ENCODE measurements at regions not wholly inside any gene's neighbourhood (a gene's known extent, or its start where the extent isn't known, plus 50 kb on each side); places are given as distances from the start of the nearest gene placed in this dataset.
A peak's percentile ranks its signal among the peaks of the same experiment; 100 is the strongest.
"Not testable (repeated sequence)": the region's sequence is repeated elsewhere in the genome, so short reads cannot be mapped to it uniquely, and the experiment has no call there.

GRCh38 chr1:48089356-48089891 lies 92.2 kb upstream of the TRABD2B start:
- no peak for FAIRE-seq
- DNase-seq (ENCODE audit: low spot score in 2 of 2) = no peak

- DNase-seq (ENCODE audit: low spot score in 2 of 2) (no peak), FAIRE-seq (no peak)
These were observed 87.6 kb upstream of the TRABD2B start for GRCh38 chr1:48084826-48085225.

DNA sequence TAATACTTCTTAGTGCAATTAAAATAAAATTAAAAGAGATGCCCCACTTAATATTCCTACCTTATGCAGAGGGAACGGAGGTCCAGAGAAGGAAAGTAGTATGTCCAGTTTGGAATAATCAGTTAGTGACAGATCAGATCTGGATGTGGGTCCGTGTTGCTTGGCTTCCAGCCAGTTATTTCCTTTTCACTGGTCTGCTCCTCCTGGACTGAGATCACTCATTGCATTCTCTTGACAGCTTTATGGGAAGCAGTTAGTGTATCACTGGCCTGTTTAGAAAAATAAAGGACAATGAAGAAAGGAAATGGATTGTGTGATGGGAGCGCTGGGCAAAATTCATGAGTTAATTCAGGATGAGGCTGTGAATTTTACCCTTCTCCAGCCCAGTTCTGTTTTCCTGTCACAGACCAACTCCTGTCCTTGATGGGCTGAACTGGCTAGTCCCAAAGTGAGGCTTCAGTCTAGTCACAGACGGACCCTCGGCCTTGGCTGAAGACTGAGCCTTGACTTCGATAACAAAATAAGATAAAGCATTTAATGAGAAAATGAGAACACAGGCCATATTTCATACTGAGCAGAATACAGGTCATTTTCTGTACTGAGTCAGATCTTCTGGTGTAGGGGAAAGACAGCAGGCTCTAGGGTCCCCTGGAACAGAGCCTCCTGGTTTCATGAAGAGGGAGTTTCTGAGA lies 85.2 kb upstream of the TRABD2B start:
- no peak for DNase-seq (ENCODE audit: low spot score in 2 of 2)
- no peak for FAIRE-seq

DNA sequence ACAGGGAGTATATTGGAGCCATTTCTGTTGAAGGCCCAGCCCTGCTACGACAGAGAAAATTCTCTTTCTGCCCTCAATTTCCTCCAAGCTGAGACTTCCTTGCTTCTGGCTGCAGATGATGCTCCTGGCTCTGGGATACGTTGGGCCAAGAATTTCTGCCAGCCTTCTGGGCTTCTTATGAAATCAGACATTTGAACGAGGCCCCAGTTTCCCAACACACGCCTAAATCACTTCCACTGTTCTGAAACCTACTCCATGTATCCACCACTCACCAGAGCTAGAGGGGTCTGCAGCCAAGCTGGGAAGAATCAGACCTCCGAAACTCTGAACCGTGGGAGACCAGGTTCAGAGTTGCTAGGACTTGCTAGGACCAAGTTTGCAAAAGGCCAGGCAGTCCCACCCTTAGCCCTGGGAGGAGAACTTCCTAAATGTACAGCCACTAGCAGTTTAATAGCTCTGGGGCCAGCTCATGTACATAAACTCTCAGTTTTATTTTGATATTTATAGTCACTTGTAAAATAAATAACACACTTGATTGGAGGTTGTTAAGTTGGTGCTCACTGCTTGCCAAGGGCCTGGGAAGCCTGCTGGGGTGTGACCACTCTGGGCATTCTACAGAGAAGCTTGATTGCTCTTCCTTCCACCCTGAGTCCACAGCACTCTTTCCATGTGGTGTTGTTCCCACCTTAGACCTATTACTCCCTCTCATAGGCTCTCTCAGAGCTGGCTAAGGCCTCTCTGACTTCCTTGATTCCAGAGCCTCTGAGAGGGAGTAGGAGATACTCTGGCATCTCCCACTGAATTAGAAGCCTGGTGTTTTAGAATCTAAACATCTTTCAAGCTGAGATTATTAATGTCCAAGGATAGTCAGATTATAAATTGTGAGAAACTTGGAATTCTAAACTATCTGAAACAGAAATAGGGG lies 83.4 kb upstream of the TRABD2B start:
- DNase-seq (ENCODE audit: low spot score in 2 of 2) (no peak), FAIRE-seq (no peak)

- no peak for DNase-seq (ENCODE audit: low spot score in 2 of 2)
- no peak for FAIRE-seq
These were observed 81.9 kb upstream of the TRABD2B start for GRCh38 chr1:48079096-48079495.

DNA sequence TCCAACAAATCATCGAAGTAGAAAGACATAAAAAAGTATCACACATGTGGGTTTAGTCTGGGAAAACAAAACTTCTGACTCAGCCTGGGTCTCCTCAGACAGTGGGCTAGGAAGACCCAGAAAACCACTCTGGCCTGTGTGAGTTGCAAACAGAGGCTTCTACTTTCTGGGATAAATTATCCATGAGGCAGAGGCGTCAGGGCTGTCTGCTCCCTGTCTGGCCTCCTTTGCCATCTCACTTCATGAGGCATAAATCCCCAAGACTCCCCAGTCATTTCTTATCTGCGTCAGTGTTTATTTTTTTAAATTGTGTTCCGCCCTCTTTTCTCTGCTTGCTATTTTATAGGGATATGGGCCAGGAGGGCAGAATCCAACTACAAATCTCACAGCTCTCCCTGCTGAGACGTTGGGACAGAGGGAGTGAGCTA lies 80.6 kb upstream of the TRABD2B start:
- no peak for FAIRE-seq
- no peak for DNase-seq (ENCODE audit: low spot score in 2 of 2)

DNA sequence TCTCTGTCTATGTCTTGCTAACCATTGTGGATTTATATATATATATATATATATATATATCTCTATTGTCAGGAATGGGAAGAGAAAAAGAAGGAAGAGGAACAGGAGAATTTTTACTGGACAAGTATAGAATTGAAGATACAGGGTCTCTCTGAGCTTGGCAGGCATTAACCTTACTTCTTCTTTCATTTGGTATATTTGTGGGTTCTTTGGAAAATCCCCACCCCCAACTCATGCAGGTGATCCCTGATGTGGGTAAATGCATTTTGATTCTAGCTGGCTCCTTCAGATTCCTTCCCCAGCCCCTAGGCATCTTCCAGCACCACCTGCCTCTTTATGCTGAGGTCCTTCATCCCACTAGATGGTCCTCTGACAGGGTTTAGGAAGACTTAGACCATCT lies 78.8 kb upstream of the TRABD2B start:
- FAIRE-seq = no peak
- no peak for DNase-seq (ENCODE audit: low spot score in 2 of 2)

DNA sequence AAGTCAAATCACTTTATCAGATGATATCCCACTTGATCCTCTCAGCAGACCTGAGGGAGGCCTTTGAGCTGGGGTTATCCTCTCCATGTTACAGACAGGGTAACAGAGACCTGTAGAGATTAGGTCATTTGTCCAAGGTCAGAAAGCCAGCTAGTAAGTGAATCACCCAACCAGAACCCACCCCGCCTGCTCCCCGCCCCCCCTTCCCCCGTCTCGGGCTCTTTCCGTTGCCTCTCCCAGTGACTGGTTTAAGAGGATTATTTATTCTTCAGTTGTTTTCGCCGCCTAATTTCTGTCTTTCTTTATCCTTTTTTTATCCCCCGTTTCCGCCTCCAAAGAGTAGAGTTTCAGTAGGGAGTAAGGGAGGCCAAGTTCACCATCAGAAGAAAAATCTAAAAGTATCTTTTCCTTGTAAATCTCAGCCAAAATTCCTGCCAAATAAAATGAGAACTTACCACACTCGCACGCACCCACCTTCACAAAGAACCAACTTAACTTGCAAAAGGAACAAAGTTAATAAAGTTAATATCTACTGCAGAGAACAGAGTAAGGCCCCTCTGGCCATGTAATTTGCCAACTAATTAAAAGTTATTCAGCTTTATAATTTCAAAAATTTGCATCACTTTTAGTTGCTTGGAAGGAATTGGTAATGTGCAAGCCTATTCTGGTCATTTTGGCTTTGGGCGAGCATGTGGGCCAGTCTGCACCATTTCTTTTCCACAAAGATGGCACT lies 76.8 kb upstream of the TRABD2B start:
- FAIRE-seq (no peak), DNase-seq (ENCODE audit: low spot score in 2 of 2) (no peak)

GRCh38 chr1:48071513-48071912 lies 74.3 kb upstream of the TRABD2B start:
- no peak for DNase-seq (ENCODE audit: low spot score in 2 of 2)
- no peak for FAIRE-seq

DNA sequence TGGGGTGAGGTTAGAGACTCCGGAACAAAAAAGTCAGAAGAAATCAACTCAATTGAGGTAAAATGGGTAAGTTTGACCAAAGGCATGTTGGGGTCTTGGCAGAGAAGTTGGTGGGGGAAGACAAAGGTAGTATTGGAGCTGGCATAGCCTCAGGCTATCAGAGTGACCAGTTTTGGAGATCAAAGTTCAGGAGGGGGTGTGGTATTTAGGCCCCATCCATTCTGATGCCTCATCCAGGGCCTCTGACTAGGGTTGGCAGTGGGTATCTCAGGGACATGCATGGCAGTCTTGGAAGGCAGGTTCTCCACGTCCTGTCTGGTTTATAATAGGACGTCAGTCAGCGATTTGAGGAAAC lies 73.2 kb upstream of the TRABD2B start:
- no peak for DNase-seq (ENCODE audit: low spot score in 2 of 2)
- no peak for FAIRE-seq

DNA sequence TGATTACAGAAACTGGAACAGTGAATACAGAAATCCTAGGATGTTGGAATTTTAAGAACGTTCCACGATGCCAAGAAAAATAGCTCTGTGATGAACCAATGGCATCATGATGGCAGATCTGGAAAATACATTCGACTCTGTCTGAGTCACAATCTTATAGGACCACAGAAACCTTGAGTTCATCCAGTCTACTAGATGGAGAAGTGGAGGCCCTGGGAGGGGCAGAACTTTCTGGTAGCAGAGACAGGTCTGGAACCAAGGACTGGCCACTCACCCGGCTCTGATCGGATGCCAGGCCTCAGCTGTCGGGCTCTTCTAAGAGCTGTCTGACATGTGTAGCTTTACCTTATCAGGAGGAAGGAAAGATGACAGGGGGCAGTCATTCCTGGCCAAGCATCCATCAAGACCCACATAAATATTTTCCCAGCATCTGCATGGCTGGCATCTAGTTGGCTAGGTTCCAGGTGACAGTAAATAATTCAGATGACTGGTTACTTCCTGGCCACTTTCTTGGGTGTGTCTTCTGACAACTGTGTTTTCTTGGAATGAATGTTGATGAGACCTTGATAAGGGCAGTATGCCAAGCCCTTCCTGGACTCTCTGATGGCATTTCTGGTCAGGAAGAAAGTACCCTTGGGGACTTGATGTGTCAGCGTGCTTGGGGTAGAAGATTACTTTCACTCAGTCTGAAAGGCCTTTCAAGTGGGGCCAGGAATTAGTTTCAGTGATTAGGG lies 72.6 kb upstream of the TRABD2B start:
- FAIRE-seq = no peak
- no peak for DNase-seq (ENCODE audit: low spot score in 2 of 2)

- DNase-seq (ENCODE audit: low spot score in 2 of 2) = no peak
- no peak for FAIRE-seq
These were observed 71.0 kb upstream of the TRABD2B start for GRCh38 chr1:48068206-48068605.

DNA sequence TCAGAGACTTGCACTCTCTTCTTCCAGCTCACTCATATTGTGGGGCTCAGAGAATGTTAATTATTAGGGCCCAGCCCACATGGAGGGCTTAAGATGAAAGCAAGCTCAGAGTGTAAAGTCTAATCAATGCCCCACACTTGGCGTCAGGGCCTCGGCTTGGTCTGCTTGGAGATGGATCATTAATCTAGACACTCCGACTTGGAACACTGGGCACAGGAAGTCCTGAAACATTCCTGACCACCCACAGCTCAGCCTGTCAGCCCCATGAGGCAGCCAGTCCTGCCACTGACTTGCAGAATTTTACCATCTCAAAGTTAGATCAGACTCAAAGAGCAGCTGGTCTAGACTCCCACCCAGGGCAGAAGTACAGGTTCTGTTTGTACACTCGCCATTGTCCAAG lies 69.8 kb upstream of the TRABD2B start:
- FAIRE-seq (no peak), DNase-seq (ENCODE audit: low spot score in 2 of 2) (no peak)

DNA sequence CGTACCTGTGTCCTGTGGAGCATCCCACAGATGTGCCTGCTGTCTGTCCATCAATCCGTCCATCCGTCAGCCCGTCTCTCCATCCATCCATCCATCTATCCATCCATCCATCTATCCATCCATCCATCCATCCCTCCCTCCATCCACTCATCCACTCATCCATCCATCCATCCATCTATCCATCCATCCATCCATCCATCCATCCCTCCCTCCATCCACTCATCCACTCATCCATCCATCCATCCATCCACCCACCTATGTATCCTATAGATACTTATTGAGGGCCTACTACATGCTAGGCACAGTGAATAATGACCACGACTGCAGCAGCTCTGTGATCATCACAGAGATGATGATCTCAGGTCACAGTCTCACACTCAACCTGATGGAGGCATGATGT lies 67.5 kb upstream of the TRABD2B start:
- DNase-seq (ENCODE audit: low spot score in 2 of 2); FAIRE-seq: not testable (repeated sequence)

- no peak for DNase-seq (ENCODE audit: low spot score in 2 of 2)
- no peak for FAIRE-seq
These were observed 65.2 kb upstream of the TRABD2B start for GRCh38 chr1:48062353-48062752.

DNA sequence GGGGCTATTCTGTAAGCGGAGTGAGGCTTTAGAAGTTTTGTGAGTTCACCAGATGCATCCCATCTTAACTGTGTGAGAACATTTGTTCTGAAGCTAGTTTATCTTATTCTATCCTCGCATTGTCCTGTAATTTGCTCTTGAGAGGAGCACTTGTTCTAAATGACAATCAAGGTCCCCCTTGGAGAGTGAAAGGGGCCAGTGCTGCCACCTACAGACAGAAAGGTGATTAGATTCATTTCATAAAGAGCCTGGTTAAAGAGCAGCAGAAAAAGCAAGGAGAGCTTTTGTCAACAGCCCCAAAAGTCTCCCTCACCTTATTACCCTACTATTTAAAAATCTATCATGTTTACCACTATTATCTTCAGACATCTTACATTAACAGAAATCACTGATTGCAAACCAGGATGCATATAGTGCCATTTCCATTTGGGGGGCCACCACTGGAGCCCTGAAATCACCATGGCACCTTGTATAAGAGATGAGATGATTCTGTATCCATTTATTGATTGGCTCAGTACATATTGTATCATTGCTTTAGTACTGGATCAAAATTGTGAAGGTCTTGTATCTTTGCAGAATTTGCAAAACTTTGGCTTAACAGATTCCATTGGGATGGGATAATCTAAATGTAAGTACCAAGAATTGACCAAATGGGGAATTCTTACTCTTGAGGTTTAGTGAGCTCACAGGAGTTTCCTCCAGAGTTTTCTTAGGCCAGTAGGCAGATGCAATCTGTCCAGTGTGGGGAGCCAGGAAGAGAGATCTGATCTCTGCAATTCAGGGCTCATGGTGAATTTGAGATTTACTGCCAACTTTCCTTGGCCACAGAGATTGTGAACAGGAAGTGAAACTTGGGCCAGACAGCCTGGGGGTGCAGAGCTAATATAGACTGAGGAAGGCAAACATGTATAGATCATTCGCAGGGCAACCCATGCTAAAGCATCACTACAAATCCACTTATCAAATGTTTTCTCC lies 64.3 kb upstream of the TRABD2B start:
- peak; percentile 34 to 58 for DNase-seq (ENCODE audit: low spot score in 2 of 2)
- FAIRE-seq = peak; percentile 81

DNA sequence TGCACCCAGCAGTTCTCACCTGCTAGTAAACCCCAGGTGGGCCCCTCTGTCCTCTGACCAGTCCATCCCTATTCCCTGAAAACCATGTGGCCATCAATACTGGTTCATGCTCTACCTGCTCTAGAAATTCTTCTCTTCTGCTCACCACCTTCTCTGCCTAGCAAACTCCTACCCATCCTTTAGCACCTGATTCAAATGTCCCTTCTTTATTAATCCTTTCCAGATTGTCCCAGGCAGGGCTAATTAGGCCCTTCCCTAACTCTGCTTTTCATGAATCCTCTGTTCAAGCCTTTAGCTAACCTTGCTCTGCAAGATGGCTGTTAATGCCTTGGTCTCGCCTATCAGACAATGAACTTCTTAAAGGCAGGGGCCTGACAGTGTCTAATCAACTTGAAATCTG lies 62.1 kb upstream of the TRABD2B start:
- DNase-seq (ENCODE audit: low spot score in 2 of 2) (no peak), FAIRE-seq (no peak)

DNA sequence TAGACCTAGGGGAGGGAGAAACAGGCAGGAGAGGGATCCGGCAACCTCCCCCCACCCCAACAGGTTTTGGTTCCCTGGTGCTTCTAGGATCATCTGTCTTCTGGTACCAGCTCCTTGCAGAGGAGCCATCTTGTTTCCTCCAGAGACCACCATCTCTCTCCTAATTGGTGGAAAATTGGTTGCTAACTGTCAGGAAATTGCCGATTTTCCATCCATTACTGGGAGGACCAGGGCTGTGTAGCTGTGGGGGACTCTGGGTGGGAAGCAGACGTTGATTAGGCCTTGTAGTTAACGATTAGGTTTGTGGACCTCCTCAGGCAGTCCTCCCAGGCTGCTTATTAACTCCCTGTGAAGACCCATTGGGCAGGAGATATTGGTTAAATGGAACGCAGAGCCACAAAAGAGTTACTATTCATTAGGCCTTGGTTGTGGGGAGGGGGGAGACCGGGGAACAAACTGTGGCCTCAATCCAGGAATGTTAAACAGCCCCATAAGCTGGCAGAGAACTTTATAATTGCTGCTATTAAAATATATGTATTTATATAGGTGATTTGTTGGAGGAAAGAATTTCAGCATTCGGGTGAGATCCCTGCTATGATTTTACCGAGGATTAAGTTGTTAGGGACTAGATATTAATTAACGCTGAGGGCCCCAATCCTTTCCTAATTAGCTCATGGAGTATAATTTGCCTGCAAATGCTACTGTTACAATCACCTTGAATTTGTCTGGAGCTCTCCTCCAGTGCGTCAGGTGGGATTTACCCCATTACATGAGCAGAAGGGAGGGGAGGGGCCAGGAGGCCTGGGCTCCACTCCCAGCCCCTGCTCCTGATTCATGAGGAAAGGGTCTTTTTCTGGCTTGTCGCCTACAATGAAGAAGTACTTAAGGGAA lies 61.2 kb upstream of the TRABD2B start:
- FAIRE-seq (no peak), DNase-seq (ENCODE audit: low spot score in 2 of 2) (no peak)
